ENCODE measurements at regions not wholly inside any gene's neighbourhood (a gene's known extent, or its start where the extent isn't known, plus 50 kb on each side); places are given as distances from the start of the nearest gene placed in this dataset.
"Not testable (repeated sequence)": the region's sequence is repeated elsewhere in the genome, so short reads cannot be mapped to it uniquely, and the experiment has no call there.

DNA sequence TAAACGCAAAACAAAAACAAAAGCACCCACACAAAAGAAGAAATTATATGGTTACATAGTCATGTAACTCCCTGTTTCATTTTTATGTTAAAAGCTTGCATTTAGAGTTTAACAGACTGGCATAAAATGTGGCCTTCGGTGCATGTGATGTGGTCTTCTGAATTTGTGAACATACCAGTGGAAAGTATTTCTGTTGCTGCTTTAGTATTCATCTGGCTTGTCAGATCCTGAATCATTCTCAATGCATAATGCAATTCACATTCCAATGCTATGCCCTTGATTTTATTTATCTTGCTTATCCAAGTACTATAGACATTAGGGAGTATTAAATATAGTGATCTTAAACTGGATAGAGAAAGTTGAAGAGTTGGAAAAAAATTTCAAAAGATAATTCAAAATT is 740.2 kb upstream of the ZNF608 start:
- WGBS (ENCODE audit: extremely low coverage, insufficient coverage, insufficient read length), result no CpG with 5 or more reads among the region's 2 CpGs
- no peaks in the 10 kb centered on the region for H3K36me3 ChIP-seq (ENCODE audit: control insufficient read depth in 1 of 2, insufficient read depth in 2 of 2, low read length in 2 of 2)
- no peak overlapping the region for H2AK5ac ChIP-seq (ENCODE audit: low read length)
- H3K4ac ChIP-seq (ENCODE audit: low read depth, low read length), result no peak overlapping the region
- no peaks in the 10 kb centered on the region for H3K79me1 ChIP-seq (ENCODE audit: low read length)
- H3K9me3 ChIP-seq (ENCODE audit: insufficient read depth, low read depth, low read length), result no peaks in the 10 kb centered on the region
- H3K27ac ChIP-seq (ENCODE audit: low read depth, low read length), result no peak overlapping the region
- no peak for DNase-seq
- H3K18ac ChIP-seq (ENCODE audit: low read length), result no peak overlapping the region
- no peak overlapping the region for H4K8ac ChIP-seq (ENCODE audit: low read depth, low read length)
- H2BK120ac ChIP-seq (ENCODE audit: insufficient read depth, low read length, poor library complexity), result no peak overlapping the region
- no peak overlapping the region for H3K9ac ChIP-seq (ENCODE audit: low read length)
- H4K12ac ChIP-seq (ENCODE audit: low read depth, low read length), result no peak overlapping the region
- H3K4me3 ChIP-seq (ENCODE audit: low read depth, low read length), result no peak overlapping the region
- H3K27me3 ChIP-seq (ENCODE audit: insufficient read depth, low read length), result no peaks in the 10 kb centered on the region
- H3K4me1 ChIP-seq (ENCODE audit: control insufficient read depth in 1 of 2, insufficient read depth in 2 of 2, low read length in 2 of 2), result peaks cover 4 to 7% of the 10 kb centered on the region in 2 experiments
- no peak overlapping the region for H4K91ac ChIP-seq (ENCODE audit: low read depth, low read length)
- H3K79me2 ChIP-seq (ENCODE audit: control insufficient read depth, insufficient read depth, low read length, poor library complexity), result no peaks in the 10 kb centered on the region
- H3K14ac ChIP-seq (ENCODE audit: low read length), result no peak overlapping the region
- no peak overlapping the region for H3K4me2 ChIP-seq (ENCODE audit: low read length)
- H2AFZ ChIP-seq (ENCODE audit: insufficient read depth, low read length, poor library complexity), result no peak overlapping the region
- H3K23ac ChIP-seq (ENCODE audit: low read length), result no peak overlapping the region
- H2BK5ac ChIP-seq (ENCODE audit: low read depth, low read length, poor library complexity), result no peak overlapping the region
- H2BK12ac ChIP-seq (ENCODE audit: low read length), result no peak overlapping the region

DNA sequence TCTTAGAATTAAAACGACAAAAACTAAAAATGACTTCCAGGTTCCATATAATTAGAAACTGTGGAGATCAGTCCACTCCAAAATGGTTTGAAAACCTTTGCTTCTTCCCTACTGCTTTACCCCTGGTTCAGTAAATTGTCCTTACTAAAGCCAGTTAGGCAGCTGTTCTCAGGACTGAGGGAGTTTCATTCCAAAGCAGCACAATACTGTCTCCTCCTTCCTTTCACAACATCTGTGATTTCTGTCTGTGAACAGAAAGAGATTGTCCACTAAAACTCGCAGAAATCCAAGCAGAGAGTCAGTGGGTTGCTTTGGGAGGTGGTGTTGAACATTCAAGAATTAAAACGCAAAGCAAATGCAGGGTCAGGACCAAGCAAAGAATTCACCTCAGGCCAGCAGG is 740.8 kb upstream of the ZNF608 start:
- no peak overlapping the region for H4K91ac ChIP-seq (ENCODE audit: low read depth, low read length)
- no peak overlapping the region for H3K4ac ChIP-seq (ENCODE audit: low read depth, low read length)
- H3K27me3 ChIP-seq (ENCODE audit: insufficient read depth, low read length), result no peaks in the 10 kb centered on the region
- H3K79me2 ChIP-seq (ENCODE audit: control insufficient read depth, insufficient read depth, low read length, poor library complexity), result no peaks in the 10 kb centered on the region
- no CpG with 5 or more reads among the region's 3 CpGs for WGBS (ENCODE audit: extremely low coverage, insufficient coverage, insufficient read length)
- H3K9ac ChIP-seq (ENCODE audit: low read length), result no peak overlapping the region
- H3K14ac ChIP-seq (ENCODE audit: low read length), result no peak overlapping the region
- H3K4me2 ChIP-seq (ENCODE audit: low read length), result no peak overlapping the region
- H3K27ac ChIP-seq (ENCODE audit: low read depth, low read length), result no peak overlapping the region
- H3K4me3 ChIP-seq (ENCODE audit: low read depth, low read length), result no peak overlapping the region
- no peak overlapping the region for H2BK5ac ChIP-seq (ENCODE audit: low read depth, low read length, poor library complexity)
- H3K4me1 ChIP-seq (ENCODE audit: control insufficient read depth in 1 of 2, insufficient read depth in 2 of 2, low read length in 2 of 2), result peaks cover 4 to 7% of the 10 kb centered on the region in 2 experiments
- H4K8ac ChIP-seq (ENCODE audit: low read depth, low read length), result no peak overlapping the region
- H2BK12ac ChIP-seq (ENCODE audit: low read length), result peak overlapping the region; percentile 89
- H4K12ac ChIP-seq (ENCODE audit: low read depth, low read length), result no peak overlapping the region
- no peak overlapping the region for H3K23ac ChIP-seq (ENCODE audit: low read length)
- H3K18ac ChIP-seq (ENCODE audit: low read length), result no peak overlapping the region
- H3K36me3 ChIP-seq (ENCODE audit: control insufficient read depth in 1 of 2, insufficient read depth in 2 of 2, low read length in 2 of 2), result no peaks in the 10 kb centered on the region
- H2BK120ac ChIP-seq (ENCODE audit: insufficient read depth, low read length, poor library complexity), result no peak overlapping the region
- no peak overlapping the region for H2AFZ ChIP-seq (ENCODE audit: insufficient read depth, low read length, poor library complexity)
- no peaks in the 10 kb centered on the region for H3K79me1 ChIP-seq (ENCODE audit: low read length)
- DNase-seq, result no peak
- no peaks in the 10 kb centered on the region for H3K9me3 ChIP-seq (ENCODE audit: insufficient read depth, low read depth, low read length)
- no peak overlapping the region for H2AK5ac ChIP-seq (ENCODE audit: low read length)

DNA sequence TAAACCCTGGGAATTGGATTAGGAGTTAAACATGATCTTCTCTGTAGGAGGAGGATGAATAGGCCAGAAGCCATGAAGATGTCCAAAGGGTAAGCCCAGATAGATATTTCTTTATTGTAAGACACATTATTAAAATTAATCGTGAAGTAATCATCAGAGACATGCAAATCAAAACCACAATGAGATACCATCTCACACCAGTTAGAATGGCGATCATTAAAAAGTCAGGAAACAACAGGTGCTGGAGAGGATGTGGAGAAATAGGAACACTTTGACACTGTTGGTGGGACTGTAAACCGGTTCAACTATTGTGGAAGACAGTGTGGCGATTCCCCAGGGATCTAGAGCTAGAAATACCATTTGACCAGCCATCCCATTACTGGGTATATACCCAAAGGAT is 741.2 kb upstream of the ZNF608 start:
- H2AK5ac ChIP-seq (ENCODE audit: low read length); H4K12ac ChIP-seq (ENCODE audit: low read depth, low read length); H3K14ac ChIP-seq (ENCODE audit: low read length); H3K18ac ChIP-seq (ENCODE audit: low read length); H3K4me2 ChIP-seq (ENCODE audit: low read length); H3K4ac ChIP-seq (ENCODE audit: low read depth, low read length); H3K79me2 ChIP-seq (ENCODE audit: control insufficient read depth, insufficient read depth, low read length, poor library complexity); H3K9ac ChIP-seq (ENCODE audit: low read length); H3K4me1 ChIP-seq (ENCODE audit: control insufficient read depth in 1 of 2, insufficient read depth in 2 of 2, low read length in 2 of 2); H2BK5ac ChIP-seq (ENCODE audit: low read depth, low read length, poor library complexity); H3K27ac ChIP-seq (ENCODE audit: low read depth, low read length); H4K8ac ChIP-seq (ENCODE audit: low read depth, low read length); H3K36me3 ChIP-seq (ENCODE audit: control insufficient read depth in 1 of 2, insufficient read depth in 2 of 2, low read length in 2 of 2); DNase-seq; H3K27me3 ChIP-seq (ENCODE audit: insufficient read depth, low read length); H2BK120ac ChIP-seq (ENCODE audit: insufficient read depth, low read length, poor library complexity); H3K79me1 ChIP-seq (ENCODE audit: low read length); H3K4me3 ChIP-seq (ENCODE audit: low read depth, low read length); H2BK12ac ChIP-seq (ENCODE audit: low read length); H4K91ac ChIP-seq (ENCODE audit: low read depth, low read length); H3K23ac ChIP-seq (ENCODE audit: low read length); H2AFZ ChIP-seq (ENCODE audit: insufficient read depth, low read length, poor library complexity); H3K9me3 ChIP-seq (ENCODE audit: insufficient read depth, low read depth, low read length): not testable (repeated sequence)
- WGBS (ENCODE audit: extremely low coverage, insufficient coverage, insufficient read length), result no CpG with 5 or more reads among the region's 4 CpGs

DNA sequence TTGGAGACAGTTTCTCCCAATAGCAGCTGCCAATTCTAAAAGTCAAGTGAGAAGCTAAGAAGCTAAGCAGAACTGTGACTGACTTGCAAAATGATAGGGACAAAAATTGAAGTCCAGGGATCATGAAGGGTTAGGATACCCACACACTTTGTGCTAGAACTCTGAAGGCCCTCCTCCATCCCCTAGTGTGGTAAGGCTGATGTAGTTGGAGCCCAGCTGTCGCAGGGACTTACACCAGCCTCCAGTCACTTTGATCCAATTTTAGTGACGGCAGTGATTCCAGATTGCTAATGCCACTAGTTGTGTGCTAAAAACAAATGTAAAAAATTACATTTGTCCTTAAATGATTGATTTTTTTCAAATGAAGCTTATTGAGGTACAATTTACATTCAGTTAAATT is 742.7 kb upstream of the ZNF608 start:
- Histone ChIP-seq H2BK12ac (ENCODE audit: low read length) (no peak overlapping the region), H2BK120ac (ENCODE audit: insufficient read depth, low read length, poor library complexity) (no peak overlapping the region), H3K4ac (ENCODE audit: low read depth, low read length) (no peak overlapping the region), H3K14ac (ENCODE audit: low read length) (no peak overlapping the region), H3K4me3 (ENCODE audit: low read depth, low read length) (no peak overlapping the region), H2BK5ac (ENCODE audit: low read depth, low read length, poor library complexity) (no peak overlapping the region), H4K8ac (ENCODE audit: low read depth, low read length) (peak overlapping the region; percentile 38), H3K18ac (ENCODE audit: low read length) (no peak overlapping the region), H2AK5ac (ENCODE audit: low read length) (no peak overlapping the region), H2AFZ (ENCODE audit: insufficient read depth, low read length, poor library complexity) (no peak overlapping the region), H3K27me3 (ENCODE audit: insufficient read depth, low read length) (no peaks in the 10 kb centered on the region), H3K9ac (ENCODE audit: low read length) (no peak overlapping the region), H4K91ac (ENCODE audit: low read depth, low read length) (no peak overlapping the region), H3K36me3 (ENCODE audit: control insufficient read depth in 1 of 2, insufficient read depth in 2 of 2, low read length in 2 of 2) (no peaks in the 10 kb centered on the region), H3K79me2 (ENCODE audit: control insufficient read depth, insufficient read depth, low read length, poor library complexity) (no peaks in the 10 kb centered on the region), H3K27ac (ENCODE audit: low read depth, low read length) (no peak overlapping the region), H3K79me1 (ENCODE audit: low read length) (no peaks in the 10 kb centered on the region), H3K23ac (ENCODE audit: low read length) (no peak overlapping the region), H3K4me1 (ENCODE audit: control insufficient read depth in 1 of 2, insufficient read depth in 2 of 2, low read length in 2 of 2) (peaks cover 4 to 6% of the 10 kb centered on the region in 2 experiments), H3K4me2 (ENCODE audit: low read length) (no peak overlapping the region), H4K12ac (ENCODE audit: low read depth, low read length) (no peak overlapping the region), H3K9me3 (ENCODE audit: insufficient read depth, low read depth, low read length) (no peaks in the 10 kb centered on the region)
- no peak for DNase-seq
- no CpG with 5 or more reads among the region's 2 CpGs for WGBS (ENCODE audit: extremely low coverage, insufficient coverage, insufficient read length)
